GM12872 (cell line): ENCODE measurements at regions not wholly inside any gene's neighbourhood (a gene's known extent, or its start where the extent isn't known, plus 50 kb on each side); places are given as distances from the start of the nearest gene placed in this dataset.

Source experiments
- CTCF ChIP-seq: IDR thresholded peaks from 3 replicates; pipeline ENCODE4 v1.5.1; 2011; ENCODE audit warnings: low read depth, mild to moderate bottlenecking, low read length, moderate library complexity; ENCODE audit not compliant: insufficient read depth

- TF ChIP-seq CTCF: no peak
Observed at GRCh38 chr19:31470952-31471351, 121.7 kb upstream of the TSHZ3 start.

- TF ChIP-seq CTCF: no peak
Observed at GRCh38 chr19:31478241-31478640, 129.0 kb upstream of the TSHZ3 start.

- no peak for TF ChIP-seq CTCF
Observed at GRCh38 chr19:31483226-31483857, 134.1 kb upstream of the TSHZ3 start.

GRCh38 chr19:31485472-31485871 is 136.2 kb upstream of the TSHZ3 start:
- no peak for TF ChIP-seq CTCF

- no peak for TF ChIP-seq CTCF
Observed at GRCh38 chr19:31491242-31491641, 142.0 kb upstream of the TSHZ3 start.

- TF ChIP-seq CTCF: no peak
Observed at GRCh38 chr19:31492050-31492449, 142.8 kb upstream of the TSHZ3 start.

- TF ChIP-seq CTCF: no peak
Observed at GRCh38 chr19:31496076-31496475, 146.8 kb upstream of the TSHZ3 start.
